Stomach (tissue), 8 donors: ENCODE measurements at regions not wholly inside any gene's neighbourhood (a gene's known extent, or its start where the extent isn't known, plus 50 kb on each side); places are given as distances from the start of the nearest gene placed in this dataset.

Source experiments
- DNase-seq, 2 donors: peaks; one replicate each; pipeline versions ENCODE4 v3.0.0 to v3.0.0-alpha.2; 2013 to 2019
- H3K27ac ChIP-seq, 5 donors: fragments of 200-600 bp in 4 of 5; sonication (generic) in 4 of 5; one replicate each; pipeline ENCODE4 v1.5.1; 2013 to 2019; ENCODE audit warnings: mild to moderate bottlenecking in 1 of 5, moderate library complexity in 1 of 5
- H3K27me3 ChIP-seq, 3 donors: fragments of 200-600 bp; sonication (generic); one replicate each; pipeline ENCODE4 v1.5.1; 2017 to 2019; ENCODE audit warnings: mixed run types in 1 of 3
- H3K36me3 ChIP-seq, 4 donors: fragments of 200-600 bp; sonication (generic); 1 replicate in 3 of 4; 2 replicates in 1 of 4; pipeline ENCODE4 v1.5.1; 2016 to 2019
- H3K4me1 ChIP-seq, 4 donors: fragments of 200-600 bp; sonication (generic); one replicate each; pipeline ENCODE4 v1.5.1; 2016 to 2019
- H3K4me3 ChIP-seq, 4 donors: fragments of 200-600 bp; sonication (generic) in 3 of 4; one replicate each; pipeline ENCODE4 v1.5.1; 2016 to 2019; ENCODE audit warnings: mild to moderate bottlenecking in 1 of 4
- H3K9me3 ChIP-seq, 4 donors: fragments of 200-600 bp; sonication (generic); one replicate each; pipeline ENCODE4 v1.5.1; 2016 to 2019
- CTCF ChIP-seq, 7 experiments: fragments of 450-650 bp in 4 of 7; fragments of 200-600 bp in 3 of 7; sonication (generic) in 3 of 7; IDR thresholded peaks; one replicate each; pipeline ENCODE4 v1.5.1; 2016 to 2019; ENCODE audit warnings: antibody characterized with exemption in 7 of 7, control low read depth in 2 of 7, mild to moderate bottlenecking in 1 of 7
- EP300 ChIP-seq: sonication (generic); formaldehyde crosslinking; IDR thresholded peaks from one replicate; pipeline ENCODE4 v1.6.1; 2017; ENCODE audit warnings: antibody characterized with exemption
- POLR2A ChIP-seq, 4 donors: fragments of 450-650 bp; IDR thresholded peaks; one replicate each; pipeline ENCODE4 v1.6.1; 2016; ENCODE audit warnings: antibody characterized with exemption in 4 of 4, control low read depth in 2 of 4, mild to moderate bottlenecking in 1 of 4, moderate library complexity in 1 of 4
- POLR2AphosphoS5 ChIP-seq, 3 donors: sonication (generic); formaldehyde crosslinking; IDR thresholded peaks; one replicate each; pipeline ENCODE4 v1.6.1; 2016; ENCODE audit warnings: antibody characterized with exemption in 3 of 3
- WGBS, 5 donors: extraction: QIAGEN DNeasy Blood & Tissue Kit in 3 of 5; methylation state at CpG; one replicate each; pipeline versions ENCODE4 v1.1.5 to v1.1.7; 2013 to 2018; 5-methylcytosine and 5-hydroxymethylcytosine counted together
- intact Hi-C: fragments of 100-400 bp; cut with DNase I; formaldehyde crosslinking; loops from one replicate; pipeline ENCODE4 v1.15.1; 2023; ENCODE audit warnings: low total_unique reads
- donor health status: healthy with polysubstance abuse.
- donor health status: Bipolar disorder and iron deficiency.
- donor health status: healthy.

GRCh38 chr12:107457362-107457935 is 228.2 kb upstream of the PWP1 start:
- intact Hi-C loops: no loop called here
- no peaks in the 10 kb centered on the region for H3K36me3 ChIP-seq
- peaks cover 0 to 7% (median 3%) of the 10 kb centered on the region in 4 donors for H3K9me3 ChIP-seq
- H3K27ac ChIP-seq: no peak overlapping the region
- H3K4me1 ChIP-seq: peaks cover 0 to 13% (median 2%) of the 10 kb centered on the region in 4 donors
- no peak overlapping the region for H3K4me3 ChIP-seq
- H3K27me3 ChIP-seq: no peaks in the 10 kb centered on the region
- 81 to 93% (median 89%) methylated on average over 11 of the region's 11 CpGs for WGBS, 5 donors
- no peak for DNase-seq
- TF ChIP-seq POLR2A (IDR thresholded peaks at IDR 0.05) (no peak), POLR2AphosphoS5 (IDR thresholded peaks at IDR 0.05) (no peak), CTCF (IDR thresholded peaks at IDR 0.05) (no peak), EP300 (no peak)

GRCh38 chr12:107458163-107458562 is 227.4 kb upstream of the PWP1 start:
- TF ChIP-seq POLR2A (IDR thresholded peaks at IDR 0.05): no peak
- no peak for TF ChIP-seq CTCF (IDR thresholded peaks at IDR 0.05)
- TF ChIP-seq POLR2AphosphoS5 (IDR thresholded peaks at IDR 0.05): no peak
- no peak for TF ChIP-seq EP300
- no peaks in the 10 kb centered on the region for H3K36me3 ChIP-seq
- DNase-seq: peak in 1 of 2 donors; percentile 57
- H3K4me1 ChIP-seq: peaks cover 0 to 13% (median 2%) of the 10 kb centered on the region in 4 donors
- H3K27ac ChIP-seq: no peak overlapping the region
- no peak overlapping the region for H3K4me3 ChIP-seq
- peaks cover 0 to 5% (median 2%) of the 10 kb centered on the region in 4 donors for H3K9me3 ChIP-seq
- WGBS, 5 donors: 21 to 57% (median 47%) methylated on average over 2 of the region's 2 CpGs
- intact Hi-C loops: no loop called here
- no peaks in the 10 kb centered on the region for H3K27me3 ChIP-seq

- TF ChIP-seq CTCF (IDR thresholded peaks at IDR 0.05): no peak
- TF ChIP-seq POLR2AphosphoS5 (IDR thresholded peaks at IDR 0.05): no peak
- TF ChIP-seq EP300: no peak
- TF ChIP-seq POLR2A (IDR thresholded peaks at IDR 0.05): no peak
- no peaks in the 10 kb centered on the region for H3K27me3 ChIP-seq
- H3K4me1 ChIP-seq: peaks cover 0 to 13% (median 2%) of the 10 kb centered on the region in 4 donors
- no peak overlapping the region for H3K27ac ChIP-seq
- DNase-seq: no peak
- WGBS, 5 donors: 94 to 97% (median 95%) methylated on average over 2 of the region's 2 CpGs
- intact Hi-C loops: no loop called here
- no peaks in the 10 kb centered on the region for H3K9me3 ChIP-seq
- no peak overlapping the region for H3K4me3 ChIP-seq
- H3K36me3 ChIP-seq: no peaks in the 10 kb centered on the region
Observed at GRCh38 chr12:107458990-107459389, 226.6 kb upstream of the PWP1 start.

- WGBS, 5 donors: 63 to 69% (median 65%) methylated on average over 6 to 7 of the region's 7 CpGs
- TF ChIP-seq EP300 (no peak), POLR2A (IDR thresholded peaks at IDR 0.05) (no peak), POLR2AphosphoS5 (IDR thresholded peaks at IDR 0.05) (no peak), CTCF (IDR thresholded peaks at IDR 0.05) (no peak)
- no peak for DNase-seq
- Histone ChIP-seq H3K27ac (no peak overlapping the region), H3K4me3 (no peak overlapping the region), H3K9me3 (no peaks in the 10 kb centered on the region), H3K4me1 (peaks cover 0 to 13% (median 2%) of the 10 kb centered on the region in 4 donors), H3K36me3 (no peaks in the 10 kb centered on the region), H3K27me3 (no peaks in the 10 kb centered on the region)
- intact Hi-C loops: no loop called here
Observed at GRCh38 chr12:107459641-107460040, 226.0 kb upstream of the PWP1 start.
